GM23338 (cell line): ENCODE measurements at regions not wholly inside any gene's neighbourhood (a gene's known extent, or its start where the extent isn't known, plus 50 kb on each side); places are given as distances from the start of the nearest gene placed in this dataset.

Experiments used
- ATAC-seq: fragments of 200-7000 bp; cut with Tn5 transposase; 3 replicates; pipeline ENCODE4 v1.9.1; 2020
- DNase-seq: peaks from one replicate; pipeline ENCODE4 v3.0.0-alpha.2; 2015; ENCODE audit warnings: low spot score
- H2AFZ ChIP-seq: fragments of 200-600 bp; sonication (generic); 2 replicates; pipeline ENCODE4 v1.8.0; 2016; ENCODE audit warnings: antibody characterized with exemption, mild to moderate bottlenecking, moderate library complexity
- H3F3A ChIP-seq: fragments of 200-600 bp; sonication (generic); replicated peaks from 2 replicates; pipeline ENCODE4 v1.8.0; 2017; ENCODE audit warnings: antibody characterized with exemption, mixed run types, low read depth
- H3K27ac ChIP-seq: fragments of 200-600 bp; sonication (generic); 2 replicates; pipeline ENCODE4 v1.6.1; 2016; ENCODE audit warnings: low read depth
- H3K27me3 ChIP-seq: fragments of 200-600 bp; sonication (generic); 2 replicates; pipeline ENCODE4 v1.8.0; 2016; ENCODE audit warnings: mild to moderate bottlenecking, mixed run types, moderate library complexity; ENCODE audit not compliant: insufficient read depth
- H3K36me3 ChIP-seq: fragments of 200-600 bp; sonication (generic); 2 replicates; pipeline ENCODE4 v1.8.0; 2016; ENCODE audit warnings: mild to moderate bottlenecking; ENCODE audit not compliant: insufficient read depth
- H3K4me1 ChIP-seq: fragments of 200-600 bp; sonication (generic); 2 replicates; pipeline ENCODE4 v1.8.0; 2016; ENCODE audit warnings: mild to moderate bottlenecking, moderate library complexity; ENCODE audit not compliant: insufficient read depth
- H3K4me2 ChIP-seq: fragments of 200-600 bp; sonication (generic); 2 replicates; pipeline ENCODE4 v1.7.1; 2017; ENCODE audit warnings: mixed run types
- H3K4me3 ChIP-seq: fragments of 200-600 bp; sonication (generic); 2 replicates; pipeline ENCODE4 v1.6.1; 2016; ENCODE audit warnings: mixed run types
- H3K79me2 ChIP-seq: fragments of 200-600 bp; sonication (generic); replicated peaks from 2 replicates; pipeline ENCODE4 v1.8.0; 2017; ENCODE audit warnings: mild to moderate bottlenecking; ENCODE audit not compliant: insufficient read depth
- H3K9me2 ChIP-seq: fragments of 200-600 bp; sonication (generic); 2 replicates; pipeline ENCODE4 v1.8.0; 2017; ENCODE audit not compliant: insufficient read depth
- H4K20me1 ChIP-seq: fragments of 200-600 bp; sonication (generic); replicated peaks from 2 replicates; pipeline ENCODE4 v1.8.0; 2017; ENCODE audit warnings: mild to moderate bottlenecking; ENCODE audit not compliant: insufficient read depth
- H3K27ac Mint-ChIP-seq: 2 replicates; pipeline ENCODE4 v1.8.0; 2020; ENCODE audit warnings: inconsistent platforms, mild to moderate bottlenecking, moderate library complexity, mixed read lengths
- H3K27me3 Mint-ChIP-seq: 3 replicates; pipeline ENCODE4 v1.8.0; 2022; ENCODE audit warnings: low read depth, mild to moderate bottlenecking, moderate library complexity, mixed read lengths, inconsistent platforms; ENCODE audit not compliant: insufficient read depth, poor library complexity
- H3K36me3 Mint-ChIP-seq: 3 replicates; pipeline ENCODE4 v1.8.0; 2021; ENCODE audit warnings: low read depth, mild to moderate bottlenecking, inconsistent platforms, moderate library complexity, mixed read lengths
- H3K4me1 Mint-ChIP-seq: 3 replicates; pipeline ENCODE4 v1.8.0; 2020; ENCODE audit warnings: mild to moderate bottlenecking, inconsistent platforms, mixed read lengths
- H3K4me3 Mint-ChIP-seq: 3 replicates; pipeline ENCODE4 v1.8.0; 2021; ENCODE audit warnings: moderate library complexity, mild to moderate bottlenecking, inconsistent platforms, mixed read lengths
- H3K9me3 Mint-ChIP-seq: 3 replicates; pipeline ENCODE4 v1.8.0; 2020; ENCODE audit warnings: moderate library complexity, mild to moderate bottlenecking, inconsistent platforms, mixed read lengths
- CREB1 ChIP-seq: fragments of 250-450 bp; sonication (Bioruptor Pico); IDR thresholded peaks from 2 replicates; pipeline ENCODE4 v1.5.0; 2020; ENCODE audit warnings: low read depth, mild to moderate bottlenecking, moderate library complexity
- EZH2 ChIP-seq: fragments of 200-600 bp; sonication (generic); IDR thresholded peaks from one replicate; pipeline ENCODE4 v1.8.0; 2017; ENCODE audit warnings: antibody characterized with exemption, mild to moderate bottlenecking, low read depth; ENCODE audit not compliant: unreplicated experiment
- EZH2phosphoT487 ChIP-seq: fragments of 200-600 bp; sonication (generic); IDR thresholded peaks from one replicate; pipeline ENCODE4 v1.8.1; 2018; ENCODE audit warnings: antibody characterized with exemption; ENCODE audit not compliant: unreplicated experiment
- JUNB ChIP-seq: IDR thresholded peaks from one replicate; pipeline ENCODE4 v1.6.1; 2016; ENCODE audit warnings: antibody characterized with exemption; ENCODE audit not compliant: unreplicated experiment
- NANOG ChIP-seq: IDR thresholded peaks from 2 replicates; pipeline ENCODE4 v1.6.1; 2016; ENCODE audit warnings: antibody characterized with exemption, borderline replicate concordance
- POLR2AphosphoS5 ChIP-seq: IDR thresholded peaks from 2 replicates; pipeline ENCODE4 v1.6.1; 2016; ENCODE audit warnings: antibody characterized with exemption, low read depth
- STAT1 ChIP-seq: IDR thresholded peaks from one replicate; pipeline ENCODE4 v1.6.1; 2016; ENCODE audit warnings: antibody characterized with exemption; ENCODE audit not compliant: unreplicated experiment
- ZNF114 ChIP-seq: fragments of 250-450 bp; sonication (Bioruptor Pico); IDR thresholded peaks from 2 replicates; pipeline ENCODE4 v1.5.0; 2020; ENCODE audit warnings: mild to moderate bottlenecking, moderate library complexity
- ZNF331 ChIP-seq: fragments of 250-450 bp; sonication (Bioruptor Pico); IDR thresholded peaks from 2 replicates; pipeline ENCODE4 v1.5.0; 2020; ENCODE audit warnings: low read depth, mild to moderate bottlenecking, moderate library complexity
- TF ChIP-seq, protein P1 (sequence below): IDR thresholded peaks from one replicate; pipeline ENCODE4 v1.6.1; 2018; ENCODE audit warnings: antibody characterized with exemption; ENCODE audit not compliant: unreplicated experiment
- TF ChIP-seq, protein P2 (sequence below), 2 experiments: fragments of 200-600 bp in 1 of 2; sonication (generic) in 1 of 2; conservative IDR thresholded peaks; 2 replicates each; pipeline versions ENCODE4 v1.5.1 to v1.6.1; 2016 to 2017; ENCODE audit warnings: antibody characterized with exemption in 2 of 2, low read depth in 2 of 2, mild to moderate bottlenecking in 2 of 2, moderate library complexity in 1 of 2
- TF ChIP-seq, protein P3 (sequence below): IDR thresholded peaks from 2 replicates; pipeline ENCODE4 v1.6.1; 2016; ENCODE audit warnings: antibody characterized with exemption
- TF ChIP-seq, protein P4 (sequence below): fragments of 250-450 bp; sonication (Bioruptor Pico); IDR thresholded peaks from 2 replicates; pipeline ENCODE4 v1.5.0; 2020; ENCODE audit warnings: mild to moderate bottlenecking, moderate library complexity

GRCh38 chr7:36781011-36781738 lies 56.9 kb upstream of the AOAH start:
- DNase-seq: no peak
- Histone ChIP-seq H2AFZ (no peak overlapping the region), H3K36me3 (no peaks in the 10 kb centered on the region), H4K20me1 (no peaks in the 10 kb centered on the region), H3K4me2 (no peak overlapping the region), H3K79me2 (no peaks in the 10 kb centered on the region), H3K4me1 (no peaks in the 10 kb centered on the region), H3F3A (no peaks in the 10 kb centered on the region), H3K27ac (no peak overlapping the region), H3K4me3 (no peak overlapping the region), H3K27me3 (no peaks in the 10 kb centered on the region), H3K9me2 (peaks cover 17% of the 10 kb centered on the region; the same call in 1 of the 2 replicates)
- TF ChIP-seq NANOG (no peak), EZH2 (no peak), CREB1 (CRISPR knock-in tag) (no peak), POLR2AphosphoS5 (no peak), ZNF114 (CRISPR knock-in tag) (no peak), JUNB (no peak), ZNF331 (no peak), EZH2phosphoT487 (no peak), STAT1 (no peak)
- TF ChIP-seq, protein P1, sequence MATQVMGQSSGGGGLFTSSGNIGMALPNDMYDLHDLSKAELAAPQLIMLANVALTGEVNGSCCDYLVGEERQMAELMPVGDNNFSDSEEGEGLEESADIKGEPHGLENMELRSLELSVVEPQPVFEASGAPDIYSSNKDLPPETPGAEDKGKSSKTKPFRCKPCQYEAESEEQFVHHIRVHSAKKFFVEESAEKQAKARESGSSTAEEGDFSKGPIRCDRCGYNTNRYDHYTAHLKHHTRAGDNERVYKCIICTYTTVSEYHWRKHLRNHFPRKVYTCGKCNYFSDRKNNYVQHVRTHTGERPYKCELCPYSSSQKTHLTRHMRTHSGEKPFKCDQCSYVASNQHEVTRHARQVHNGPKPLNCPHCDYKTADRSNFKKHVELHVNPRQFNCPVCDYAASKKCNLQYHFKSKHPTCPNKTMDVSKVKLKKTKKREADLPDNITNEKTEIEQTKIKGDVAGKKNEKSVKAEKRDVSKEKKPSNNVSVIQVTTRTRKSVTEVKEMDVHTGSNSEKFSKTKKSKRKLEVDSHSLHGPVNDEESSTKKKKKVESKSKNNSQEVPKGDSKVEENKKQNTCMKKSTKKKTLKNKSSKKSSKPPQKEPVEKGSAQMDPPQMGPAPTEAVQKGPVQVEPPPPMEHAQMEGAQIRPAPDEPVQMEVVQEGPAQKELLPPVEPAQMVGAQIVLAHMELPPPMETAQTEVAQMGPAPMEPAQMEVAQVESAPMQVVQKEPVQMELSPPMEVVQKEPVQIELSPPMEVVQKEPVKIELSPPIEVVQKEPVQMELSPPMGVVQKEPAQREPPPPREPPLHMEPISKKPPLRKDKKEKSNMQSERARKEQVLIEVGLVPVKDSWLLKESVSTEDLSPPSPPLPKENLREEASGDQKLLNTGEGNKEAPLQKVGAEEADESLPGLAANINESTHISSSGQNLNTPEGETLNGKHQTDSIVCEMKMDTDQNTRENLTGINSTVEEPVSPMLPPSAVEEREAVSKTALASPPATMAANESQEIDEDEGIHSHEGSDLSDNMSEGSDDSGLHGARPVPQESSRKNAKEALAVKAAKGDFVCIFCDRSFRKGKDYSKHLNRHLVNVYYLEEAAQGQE: no peak
- TF ChIP-seq, protein P2, sequence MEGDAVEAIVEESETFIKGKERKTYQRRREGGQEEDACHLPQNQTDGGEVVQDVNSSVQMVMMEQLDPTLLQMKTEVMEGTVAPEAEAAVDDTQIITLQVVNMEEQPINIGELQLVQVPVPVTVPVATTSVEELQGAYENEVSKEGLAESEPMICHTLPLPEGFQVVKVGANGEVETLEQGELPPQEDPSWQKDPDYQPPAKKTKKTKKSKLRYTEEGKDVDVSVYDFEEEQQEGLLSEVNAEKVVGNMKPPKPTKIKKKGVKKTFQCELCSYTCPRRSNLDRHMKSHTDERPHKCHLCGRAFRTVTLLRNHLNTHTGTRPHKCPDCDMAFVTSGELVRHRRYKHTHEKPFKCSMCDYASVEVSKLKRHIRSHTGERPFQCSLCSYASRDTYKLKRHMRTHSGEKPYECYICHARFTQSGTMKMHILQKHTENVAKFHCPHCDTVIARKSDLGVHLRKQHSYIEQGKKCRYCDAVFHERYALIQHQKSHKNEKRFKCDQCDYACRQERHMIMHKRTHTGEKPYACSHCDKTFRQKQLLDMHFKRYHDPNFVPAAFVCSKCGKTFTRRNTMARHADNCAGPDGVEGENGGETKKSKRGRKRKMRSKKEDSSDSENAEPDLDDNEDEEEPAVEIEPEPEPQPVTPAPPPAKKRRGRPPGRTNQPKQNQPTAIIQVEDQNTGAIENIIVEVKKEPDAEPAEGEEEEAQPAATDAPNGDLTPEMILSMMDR (conservative IDR thresholded peaks at IDR 0.05; ENCODE audit: low read depth in 2 of 2): no peak
- TF ChIP-seq, protein P3, sequence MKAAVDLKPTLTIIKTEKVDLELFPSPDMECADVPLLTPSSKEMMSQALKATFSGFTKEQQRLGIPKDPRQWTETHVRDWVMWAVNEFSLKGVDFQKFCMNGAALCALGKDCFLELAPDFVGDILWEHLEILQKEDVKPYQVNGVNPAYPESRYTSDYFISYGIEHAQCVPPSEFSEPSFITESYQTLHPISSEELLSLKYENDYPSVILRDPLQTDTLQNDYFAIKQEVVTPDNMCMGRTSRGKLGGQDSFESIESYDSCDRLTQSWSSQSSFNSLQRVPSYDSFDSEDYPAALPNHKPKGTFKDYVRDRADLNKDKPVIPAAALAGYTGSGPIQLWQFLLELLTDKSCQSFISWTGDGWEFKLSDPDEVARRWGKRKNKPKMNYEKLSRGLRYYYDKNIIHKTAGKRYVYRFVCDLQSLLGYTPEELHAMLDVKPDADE: no peak
- TF ChIP-seq, protein P4, sequence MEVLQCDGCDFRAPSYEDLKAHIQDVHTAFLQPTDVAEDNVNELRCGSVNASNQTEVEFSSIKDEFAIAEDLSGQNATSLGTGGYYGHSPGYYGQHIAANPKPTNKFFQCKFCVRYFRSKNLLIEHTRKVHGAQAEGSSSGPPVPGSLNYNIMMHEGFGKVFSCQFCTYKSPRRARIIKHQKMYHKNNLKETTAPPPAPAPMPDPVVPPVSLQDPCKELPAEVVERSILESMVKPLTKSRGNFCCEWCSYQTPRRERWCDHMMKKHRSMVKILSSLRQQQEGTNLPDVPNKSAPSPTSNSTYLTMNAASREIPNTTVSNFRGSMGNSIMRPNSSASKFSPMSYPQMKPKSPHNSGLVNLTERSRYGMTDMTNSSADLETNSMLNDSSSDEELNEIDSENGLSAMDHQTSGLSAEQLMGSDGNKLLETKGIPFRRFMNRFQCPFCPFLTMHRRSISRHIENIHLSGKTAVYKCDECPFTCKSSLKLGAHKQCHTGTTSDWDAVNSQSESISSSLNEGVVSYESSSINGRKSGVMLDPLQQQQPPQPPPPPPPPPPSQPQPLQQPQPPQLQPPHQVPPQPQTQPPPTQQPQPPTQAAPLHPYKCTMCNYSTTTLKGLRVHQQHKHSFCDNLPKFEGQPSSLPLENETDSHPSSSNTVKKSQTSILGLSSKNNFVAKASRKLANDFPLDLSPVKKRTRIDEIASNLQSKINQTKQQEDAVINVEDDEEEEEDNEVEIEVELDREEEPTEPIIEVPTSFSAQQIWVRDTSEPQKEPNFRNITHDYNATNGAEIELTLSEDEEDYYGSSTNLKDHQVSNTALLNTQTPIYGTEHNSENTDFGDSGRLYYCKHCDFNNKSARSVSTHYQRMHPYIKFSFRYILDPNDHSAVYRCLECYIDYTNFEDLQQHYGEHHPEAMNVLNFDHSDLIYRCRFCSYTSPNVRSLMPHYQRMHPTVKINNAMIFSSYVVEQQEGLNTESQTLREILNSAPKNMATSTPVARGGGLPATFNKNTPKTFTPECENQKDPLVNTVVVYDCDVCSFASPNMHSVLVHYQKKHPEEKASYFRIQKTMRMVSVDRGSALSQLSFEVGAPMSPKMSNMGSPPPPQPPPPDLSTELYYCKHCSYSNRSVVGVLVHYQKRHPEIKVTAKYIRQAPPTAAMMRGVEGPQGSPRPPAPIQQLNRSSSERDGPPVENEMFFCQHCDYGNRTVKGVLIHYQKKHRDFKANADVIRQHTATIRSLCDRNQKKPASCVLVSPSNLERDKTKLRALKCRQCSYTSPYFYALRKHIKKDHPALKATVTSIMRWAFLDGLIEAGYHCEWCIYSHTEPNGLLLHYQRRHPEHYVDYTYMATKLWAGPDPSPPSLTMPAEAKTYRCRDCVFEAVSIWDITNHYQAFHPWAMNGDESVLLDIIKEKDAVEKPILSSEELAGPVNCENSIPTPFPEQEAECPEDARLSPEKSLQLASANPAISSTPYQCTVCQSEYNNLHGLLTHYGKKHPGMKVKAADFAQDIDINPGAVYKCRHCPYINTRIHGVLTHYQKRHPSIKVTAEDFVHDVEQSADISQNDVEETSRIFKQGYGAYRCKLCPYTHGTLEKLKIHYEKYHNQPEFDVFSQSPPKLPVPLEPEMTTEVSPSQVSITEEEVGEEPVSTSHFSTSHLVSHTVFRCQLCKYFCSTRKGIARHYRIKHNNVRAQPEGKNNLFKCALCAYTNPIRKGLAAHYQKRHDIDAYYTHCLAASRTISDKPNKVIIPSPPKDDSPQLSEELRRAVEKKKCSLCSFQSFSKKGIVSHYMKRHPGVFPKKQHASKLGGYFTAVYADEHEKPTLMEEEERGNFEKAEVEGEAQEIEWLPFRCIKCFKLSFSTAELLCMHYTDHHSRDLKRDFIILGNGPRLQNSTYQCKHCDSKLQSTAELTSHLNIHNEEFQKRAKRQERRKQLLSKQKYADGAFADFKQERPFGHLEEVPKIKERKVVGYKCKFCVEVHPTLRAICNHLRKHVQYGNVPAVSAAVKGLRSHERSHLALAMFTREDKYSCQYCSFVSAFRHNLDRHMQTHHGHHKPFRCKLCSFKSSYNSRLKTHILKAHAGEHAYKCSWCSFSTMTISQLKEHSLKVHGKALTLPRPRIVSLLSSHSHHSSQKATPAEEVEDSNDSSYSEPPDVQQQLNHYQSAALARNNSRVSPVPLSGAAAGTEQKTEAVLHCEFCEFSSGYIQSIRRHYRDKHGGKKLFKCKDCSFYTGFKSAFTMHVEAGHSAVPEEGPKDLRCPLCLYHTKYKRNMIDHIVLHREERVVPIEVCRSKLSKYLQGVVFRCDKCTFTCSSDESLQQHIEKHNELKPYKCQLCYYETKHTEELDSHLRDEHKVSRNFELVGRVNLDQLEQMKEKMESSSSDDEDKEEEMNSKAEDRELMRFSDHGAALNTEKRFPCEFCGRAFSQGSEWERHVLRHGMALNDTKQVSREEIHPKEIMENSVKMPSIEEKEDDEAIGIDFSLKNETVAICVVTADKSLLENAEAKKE: no peak
- Mint-ChIP-seq H3K9me3 (no peaks in the 10 kb centered on the region), H3K36me3 (no peaks in the 10 kb centered on the region), H3K27ac (no peak overlapping the region), H3K4me3 (no peak overlapping the region), H3K27me3 (no peaks in the 10 kb centered on the region), H3K4me1 (0 out of 3 replicates have a peak, but pooled peaks cover 3% of the 10 kb centered on the region)
- no peak for ATAC-seq
